ENCODE measurements at regions not wholly inside any gene's neighbourhood (a gene's known extent, or its start where the extent isn't known, plus 50 kb on each side); places are given as distances from the start of the nearest gene placed in this dataset.

GRCh38 chr1:60277269-60277668, 203.7 kb upstream of the C1orf87 start:
- no CpG with 5 or more reads among the region's 2 CpGs for WGBS, 2 experiments (ENCODE audit: insufficient coverage in 2 of 2)
- H3K36me3 ChIP-seq (ENCODE audit: control insufficient read depth, insufficient read depth, low read length): no peaks in the 10 kb centered on the region
- H3K27ac ChIP-seq (ENCODE audit: low read depth, low read length, severe bottlenecking): no peak overlapping the region
- H3K4me3 ChIP-seq (ENCODE audit: extremely low read depth, insufficient read depth, low read length, poor library complexity, severe bottlenecking): no peak overlapping the region
- H3K9me3 ChIP-seq (ENCODE audit: control insufficient read depth, low read length): no peaks in the 10 kb centered on the region
- peaks cover 15% of the 10 kb centered on the region for H3K4me1 ChIP-seq (ENCODE audit: control insufficient read depth, insufficient read depth, low read length, poor library complexity, severe bottlenecking)

- Histone ChIP-seq H3K4me1 (ENCODE audit: control insufficient read depth, insufficient read depth, low read length, poor library complexity, severe bottlenecking) (no peaks in the 10 kb centered on the region), H3K4me3 (ENCODE audit: extremely low read depth, insufficient read depth, low read length, poor library complexity, severe bottlenecking) (no peak overlapping the region), H3K9me3 (ENCODE audit: control insufficient read depth, low read length) (no peaks in the 10 kb centered on the region), H3K27ac (ENCODE audit: low read depth, low read length, severe bottlenecking) (no peak overlapping the region), H3K36me3 (ENCODE audit: control insufficient read depth, insufficient read depth, low read length) (no peaks in the 10 kb centered on the region)
- 84% methylated on average over 3 of the region's 8 CpGs; no CpG with 5 or more reads in 1 of the 2 experiments for WGBS, 2 experiments (ENCODE audit: insufficient coverage in 2 of 2)
These were observed 201.1 kb upstream of the C1orf87 start for GRCh38 chr1:60274422-60275290.

- H3K9me3 ChIP-seq (ENCODE audit: control insufficient read depth, low read length): no peaks in the 10 kb centered on the region
- H3K36me3 ChIP-seq (ENCODE audit: control insufficient read depth, insufficient read depth, low read length): no peaks in the 10 kb centered on the region
- H3K27ac ChIP-seq (ENCODE audit: low read depth, low read length, severe bottlenecking): no peak overlapping the region
- no peak overlapping the region for H3K4me3 ChIP-seq (ENCODE audit: extremely low read depth, insufficient read depth, low read length, poor library complexity, severe bottlenecking)
- H3K4me1 ChIP-seq (ENCODE audit: control insufficient read depth, insufficient read depth, low read length, poor library complexity, severe bottlenecking): no peaks in the 10 kb centered on the region
- no CpG with 5 or more reads among the region's 1 CpG for WGBS, 2 experiments (ENCODE audit: insufficient coverage in 2 of 2)
These were observed 199.6 kb upstream of the C1orf87 start for GRCh38 chr1:60273185-60273584.

DNA sequence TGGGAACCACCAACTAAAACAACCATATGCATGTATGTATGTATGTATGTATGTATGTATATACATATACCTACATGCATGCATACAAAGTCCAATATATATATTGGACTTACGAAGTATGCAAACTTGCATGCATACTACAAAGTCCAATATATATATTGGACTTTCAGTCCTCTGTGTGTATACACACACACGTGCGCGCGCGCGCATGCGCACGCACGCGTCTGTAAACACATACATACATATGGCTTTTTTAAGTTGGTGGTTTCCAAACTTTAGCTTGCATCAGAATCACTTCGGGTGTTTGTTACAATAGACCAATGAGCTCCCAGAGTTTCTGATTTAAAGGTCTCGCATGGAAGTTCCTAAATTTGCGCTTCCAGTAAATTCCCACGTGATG, 197.5 kb upstream of the C1orf87 start:
- H3K36me3 ChIP-seq (ENCODE audit: control insufficient read depth, insufficient read depth, low read length): no peaks in the 10 kb centered on the region
- no peaks in the 10 kb centered on the region for H3K4me1 ChIP-seq (ENCODE audit: control insufficient read depth, insufficient read depth, low read length, poor library complexity, severe bottlenecking)
- no peak overlapping the region for H3K4me3 ChIP-seq (ENCODE audit: extremely low read depth, insufficient read depth, low read length, poor library complexity, severe bottlenecking)
- H3K27ac ChIP-seq (ENCODE audit: low read depth, low read length, severe bottlenecking): no peak overlapping the region
- no peaks in the 10 kb centered on the region for H3K9me3 ChIP-seq (ENCODE audit: control insufficient read depth, low read length)
- WGBS, 2 experiments (ENCODE audit: insufficient coverage in 2 of 2): 89 to 92% methylated on average over 14 to 15 of the region's 15 CpGs

- H3K4me1 ChIP-seq (ENCODE audit: control insufficient read depth, insufficient read depth, low read length, poor library complexity, severe bottlenecking): no peaks in the 10 kb centered on the region
- WGBS, 2 experiments (ENCODE audit: insufficient coverage in 2 of 2): 85 to 91% methylated on average over 2 of the region's 2 CpGs
- no peak overlapping the region for H3K4me3 ChIP-seq (ENCODE audit: extremely low read depth, insufficient read depth, low read length, poor library complexity, severe bottlenecking)
- H3K27ac ChIP-seq (ENCODE audit: low read depth, low read length, severe bottlenecking): no peak overlapping the region
- no peaks in the 10 kb centered on the region for H3K9me3 ChIP-seq (ENCODE audit: control insufficient read depth, low read length)
- no peaks in the 10 kb centered on the region for H3K36me3 ChIP-seq (ENCODE audit: control insufficient read depth, insufficient read depth, low read length)
These were observed 194.9 kb upstream of the C1orf87 start for GRCh38 chr1:60268451-60268850.

GRCh38 chr1:60265560-60266535, 192.3 kb upstream of the C1orf87 start:
- Histone ChIP-seq H3K9me3 (ENCODE audit: control insufficient read depth, low read length) (no peaks in the 10 kb centered on the region), H3K4me3 (ENCODE audit: extremely low read depth, insufficient read depth, low read length, poor library complexity, severe bottlenecking) (no peak overlapping the region), H3K36me3 (ENCODE audit: control insufficient read depth, insufficient read depth, low read length) (no peaks in the 10 kb centered on the region), H3K27ac (ENCODE audit: low read depth, low read length, severe bottlenecking) (no peak overlapping the region), H3K4me1 (ENCODE audit: control insufficient read depth, insufficient read depth, low read length, poor library complexity, severe bottlenecking) (no peaks in the 10 kb centered on the region)
- no CpG with 5 or more reads among the region's 3 CpGs for WGBS, 2 experiments (ENCODE audit: insufficient coverage in 2 of 2)

- WGBS, 2 experiments (ENCODE audit: insufficient coverage in 2 of 2): 100% methylated on average over 1 of the region's 2 CpGs; no CpG with 5 or more reads in 1 of the 2 experiments
- H3K4me3 ChIP-seq (ENCODE audit: extremely low read depth, insufficient read depth, low read length, poor library complexity, severe bottlenecking): no peak overlapping the region
- H3K36me3 ChIP-seq (ENCODE audit: control insufficient read depth, insufficient read depth, low read length): no peaks in the 10 kb centered on the region
These were observed 189.1 kb upstream of the C1orf87 start for GRCh38 chr1:60262701-60263100.

GRCh38 chr1:60257531-60257930, 184.0 kb upstream of the C1orf87 start:
- no peaks in the 10 kb centered on the region for H3K36me3 ChIP-seq (ENCODE audit: control insufficient read depth, insufficient read depth, low read length)
- H3K27ac ChIP-seq (ENCODE audit: low read depth, low read length, severe bottlenecking): no peak overlapping the region
- no peaks in the 10 kb centered on the region for H3K4me1 ChIP-seq (ENCODE audit: control insufficient read depth, insufficient read depth, low read length, poor library complexity, severe bottlenecking)
- H3K9me3 ChIP-seq (ENCODE audit: control insufficient read depth, low read length): no peaks in the 10 kb centered on the region
- H3K4me3 ChIP-seq (ENCODE audit: extremely low read depth, insufficient read depth, low read length, poor library complexity, severe bottlenecking): no peak overlapping the region

More at GRCh38 chr1:60262701-60263100, 189.1 kb upstream of the C1orf87 start:
- Histone ChIP-seq H3K27ac (ENCODE audit: low read depth, low read length, severe bottlenecking) (no peak overlapping the region), H3K9me3 (ENCODE audit: control insufficient read depth, low read length) (no peaks in the 10 kb centered on the region), H3K4me1 (ENCODE audit: control insufficient read depth, insufficient read depth, low read length, poor library complexity, severe bottlenecking) (no peaks in the 10 kb centered on the region)

GRCh38 chr1:60255565-60255964, 182.0 kb upstream of the C1orf87 start:
- WGBS, 2 experiments (ENCODE audit: insufficient coverage in 2 of 2): no CpG with 5 or more reads among the region's 1 CpG
- H3K27ac ChIP-seq (ENCODE audit: low read depth, low read length, severe bottlenecking): no peak overlapping the region
- H3K9me3 ChIP-seq (ENCODE audit: control insufficient read depth, low read length): no peaks in the 10 kb centered on the region
- no peaks in the 10 kb centered on the region for H3K4me1 ChIP-seq (ENCODE audit: control insufficient read depth, insufficient read depth, low read length, poor library complexity, severe bottlenecking)
- H3K4me3 ChIP-seq (ENCODE audit: extremely low read depth, insufficient read depth, low read length, poor library complexity, severe bottlenecking): no peak overlapping the region
- H3K36me3 ChIP-seq (ENCODE audit: control insufficient read depth, insufficient read depth, low read length): no peaks in the 10 kb centered on the region

GRCh38 chr1:60251426-60251825, 177.9 kb upstream of the C1orf87 start:
- H3K9me3 ChIP-seq (ENCODE audit: control insufficient read depth, low read length): no peaks in the 10 kb centered on the region
- WGBS, 2 experiments (ENCODE audit: insufficient coverage in 2 of 2): 70 to 88% methylated on average over 1 to 2 of the region's 2 CpGs
- H3K4me1 ChIP-seq (ENCODE audit: control insufficient read depth, insufficient read depth, low read length, poor library complexity, severe bottlenecking): no peaks in the 10 kb centered on the region
- H3K4me3 ChIP-seq (ENCODE audit: extremely low read depth, insufficient read depth, low read length, poor library complexity, severe bottlenecking): no peak overlapping the region
- no peak overlapping the region for H3K27ac ChIP-seq (ENCODE audit: low read depth, low read length, severe bottlenecking)
- H3K36me3 ChIP-seq (ENCODE audit: control insufficient read depth, insufficient read depth, low read length): no peaks in the 10 kb centered on the region

Data from mesodermal cell (in vitro differentiated cells).